Hepatocyte (in vitro differentiated cells): ENCODE measurements at regions not wholly inside any gene's neighbourhood (a gene's known extent, or its start where the extent isn't known, plus 50 kb on each side); places are given as distances from the start of the nearest gene placed in this dataset.

Experiments used
- EZH2 ChIP-seq: fragments of 200-600 bp; sonication (generic); IDR thresholded peaks from 2 replicates; pipeline ENCODE4 v1.6.1; 2016; ENCODE audit warnings: antibody characterized with exemption, mild to moderate bottlenecking, borderline replicate concordance
- TF ChIP-seq, protein P1 (sequence below): fragments of 200-600 bp; sonication (generic); IDR thresholded peaks from 2 replicates; pipeline ENCODE4 v1.5.1; 2016; ENCODE audit warnings: antibody characterized with exemption, mild to moderate bottlenecking; ENCODE audit not compliant: poor library complexity

- TF ChIP-seq, protein P1, sequence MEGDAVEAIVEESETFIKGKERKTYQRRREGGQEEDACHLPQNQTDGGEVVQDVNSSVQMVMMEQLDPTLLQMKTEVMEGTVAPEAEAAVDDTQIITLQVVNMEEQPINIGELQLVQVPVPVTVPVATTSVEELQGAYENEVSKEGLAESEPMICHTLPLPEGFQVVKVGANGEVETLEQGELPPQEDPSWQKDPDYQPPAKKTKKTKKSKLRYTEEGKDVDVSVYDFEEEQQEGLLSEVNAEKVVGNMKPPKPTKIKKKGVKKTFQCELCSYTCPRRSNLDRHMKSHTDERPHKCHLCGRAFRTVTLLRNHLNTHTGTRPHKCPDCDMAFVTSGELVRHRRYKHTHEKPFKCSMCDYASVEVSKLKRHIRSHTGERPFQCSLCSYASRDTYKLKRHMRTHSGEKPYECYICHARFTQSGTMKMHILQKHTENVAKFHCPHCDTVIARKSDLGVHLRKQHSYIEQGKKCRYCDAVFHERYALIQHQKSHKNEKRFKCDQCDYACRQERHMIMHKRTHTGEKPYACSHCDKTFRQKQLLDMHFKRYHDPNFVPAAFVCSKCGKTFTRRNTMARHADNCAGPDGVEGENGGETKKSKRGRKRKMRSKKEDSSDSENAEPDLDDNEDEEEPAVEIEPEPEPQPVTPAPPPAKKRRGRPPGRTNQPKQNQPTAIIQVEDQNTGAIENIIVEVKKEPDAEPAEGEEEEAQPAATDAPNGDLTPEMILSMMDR, result no peak
- TF ChIP-seq EZH2, result no peak
These were observed 162.5 kb upstream of the IER5L start for GRCh38 chr9:129340427-129341170.
